HG03460 (cell line): ENCODE measurements at regions not wholly inside any gene's neighbourhood (a gene's known extent, or its start where the extent isn't known, plus 50 kb on each side); places are given as distances from the start of the nearest gene placed in this dataset.

Experiments used
- ATAC-seq: cut with Tn5 transposase; IDR thresholded peaks from one replicate; pipeline ENCODE4 v1.9.1; 2021; ENCODE audit not compliant: unreplicated experiment

GRCh38 chr2:21676041-21676440 lies 552.3 kb downstream of the TDRD15 start:
- ATAC-seq, result no peak

- ATAC-seq, result no peak
Observed at GRCh38 chr2:21676676-21677075, 552.9 kb downstream of the TDRD15 start.

GRCh38 chr2:21683838-21684237 lies 560.1 kb downstream of the TDRD15 start:
- no peak for ATAC-seq

- ATAC-seq, result no peak
Observed at GRCh38 chr2:21687589-21687988, 563.8 kb downstream of the TDRD15 start.

- no peak for ATAC-seq
Observed at GRCh38 chr2:21690005-21690404, 566.2 kb downstream of the TDRD15 start.

GRCh38 chr2:21693081-21693480 lies 569.3 kb downstream of the TDRD15 start:
- ATAC-seq, result no peak

GRCh38 chr2:21694079-21694878 lies 570.5 kb downstream of the TDRD15 start:
- ATAC-seq, result no peak

- no peak for ATAC-seq
Observed at GRCh38 chr2:21696900-21697299, 573.1 kb downstream of the TDRD15 start.

GRCh38 chr2:21700644-21701043 lies 576.9 kb downstream of the TDRD15 start:
- no peak for ATAC-seq

GRCh38 chr2:21710031-21710430 lies 586.3 kb downstream of the TDRD15 start:
- ATAC-seq, result no peak

- no peak for ATAC-seq
Observed at GRCh38 chr2:21710496-21710895, 586.7 kb downstream of the TDRD15 start.

GRCh38 chr2:21715887-21716286 lies 592.1 kb downstream of the TDRD15 start:
- no peak for ATAC-seq

GRCh38 chr2:21727101-21727500 lies 603.3 kb downstream of the TDRD15 start:
- ATAC-seq, result no peak

- no peak for ATAC-seq
Observed at GRCh38 chr2:21728133-21728532, 604.4 kb downstream of the TDRD15 start.

GRCh38 chr2:21730141-21730540 lies 606.4 kb downstream of the TDRD15 start:
- no peak for ATAC-seq

GRCh38 chr2:21740484-21740883 lies 616.7 kb downstream of the TDRD15 start:
- no peak for ATAC-seq

- no peak for ATAC-seq
Observed at GRCh38 chr2:21746499-21746898, 622.7 kb downstream of the TDRD15 start.

GRCh38 chr2:21748501-21748900 lies 624.7 kb downstream of the TDRD15 start:
- ATAC-seq, result no peak

- ATAC-seq, result no peak
Observed at GRCh38 chr2:21754164-21754788, 630.5 kb downstream of the TDRD15 start.

GRCh38 chr2:21757805-21758430 lies 634.1 kb downstream of the TDRD15 start:
- ATAC-seq, result no peak

- ATAC-seq, result no peak
Observed at GRCh38 chr2:21759819-21760218, 636.1 kb downstream of the TDRD15 start.

- ATAC-seq, result no peak
Observed at GRCh38 chr2:21761361-21761760, 637.6 kb downstream of the TDRD15 start.
